HEK293 (cell line): ENCODE measurements at regions not wholly inside any gene's neighbourhood (a gene's known extent, or its start where the extent isn't known, plus 50 kb on each side); places are given as distances from the start of the nearest gene placed in this dataset.

Experiments
- CTCF ChIA-PET: fragments of 350-600 bp; formaldehyde crosslinking; extraction: SDS; loops from one replicate; lab custom pipeline; 2021; ENCODE audit warnings: antibody characterized with exemption; lab: Yijun Ruan, JAX
- POLR2A ChIA-PET: fragments of 300-600 bp; formaldehyde crosslinking; extraction: SDS; loops from one replicate; lab custom pipeline; 2020; ENCODE audit warnings: antibody characterized with exemption, inconsistent platforms; lab: Yijun Ruan, JAX
- H3K27ac ChIP-seq: fragments of 200-500 bp; sonication (Bioruptor generic); 2 replicates; pipeline ENCODE4 v1.5.1; 2014; ENCODE audit warnings: low read depth, low read length, control low read depth, inconsistent platforms; ENCODE audit errors: extremely low read depth
- H3K36me3 ChIP-seq, 2 experiments: fragments of 200-500 bp in 1 of 2; sonication (Bioruptor generic) in 1 of 2; 1 replicate in 1 of 2; 2 replicates in 1 of 2; pipeline ENCODE4 v1.5.1; 2014 to 2017; ENCODE audit warnings: inconsistent platforms in 2 of 2, low read length in 2 of 2; ENCODE audit not compliant: control insufficient read depth in 2 of 2, insufficient read depth in 1 of 2
- H3K4me1 ChIP-seq: fragments of 200-500 bp; sonication (Bioruptor generic); 2 replicates; pipeline ENCODE4 v1.5.1; 2014; ENCODE audit warnings: mild to moderate bottlenecking, low read length, inconsistent platforms; ENCODE audit not compliant: control insufficient read depth, insufficient read depth
- H3K4me3 ChIP-seq: 2 replicates; pipeline ENCODE4 v1.5.1; 2011; ENCODE audit warnings: low read depth, mild to moderate bottlenecking, control low read depth, low read length, moderate library complexity
- H3K9me3 ChIP-seq: fragments of 200-500 bp; sonication (Bioruptor generic); 2 replicates; pipeline ENCODE4 v1.5.1; 2014; ENCODE audit warnings: low read depth, low read length, inconsistent platforms; ENCODE audit not compliant: control insufficient read depth, insufficient read depth
- EGR2 ChIP-seq: fragments of 450-650 bp; formaldehyde crosslinking; IDR thresholded peaks from 2 replicates; pipeline ENCODE4 v1.5.1; 2016; ENCODE audit warnings: low read depth, missing biosample characterization, missing genetic modification characterization
- GFI1B ChIP-seq: fragments of 450-650 bp; formaldehyde crosslinking; IDR thresholded peaks from 2 replicates; pipeline ENCODE4 v1.5.1; 2016; ENCODE audit warnings: missing biosample characterization, missing genetic modification characterization
- GLIS1 ChIP-seq: fragments of 450-650 bp; formaldehyde crosslinking; IDR thresholded peaks from 2 replicates; pipeline ENCODE4 v1.5.1; 2016; ENCODE audit warnings: missing biosample characterization, missing genetic modification characterization
- PRDM1 ChIP-seq: fragments of 450-650 bp; formaldehyde crosslinking; IDR thresholded peaks from 2 replicates; pipeline ENCODE4; 2016; ENCODE audit warnings: missing biosample characterization, missing genetic modification characterization
- SCRT1 ChIP-seq: fragments of 450-650 bp; formaldehyde crosslinking; IDR thresholded peaks from 2 replicates; pipeline ENCODE4 v1.5.1; 2016; ENCODE audit warnings: missing biosample characterization, missing genetic modification characterization, borderline replicate concordance
- ZBTB21 ChIP-seq: fragments of 450-650 bp; formaldehyde crosslinking; IDR thresholded peaks from 2 replicates; pipeline ENCODE4 v1.5.1; 2017; ENCODE audit warnings: missing biosample characterization, missing genetic modification characterization
- ZFP37 ChIP-seq: fragments of 450-650 bp; formaldehyde crosslinking; IDR thresholded peaks from 2 replicates; pipeline ENCODE4 v1.5.1; 2016; ENCODE audit warnings: missing biosample characterization, missing genetic modification characterization
- ZFP69B ChIP-seq: fragments of 450-650 bp; formaldehyde crosslinking; IDR thresholded peaks from 2 replicates; pipeline ENCODE4 v1.5.1; 2016; ENCODE audit warnings: missing biosample characterization, missing genetic modification characterization
- ZNF335 ChIP-seq: fragments of 450-650 bp; formaldehyde crosslinking; conservative IDR thresholded peaks from 2 replicates; pipeline ENCODE4 v1.5.1; 2016; ENCODE audit warnings: missing biosample characterization, missing genetic modification characterization
- ZNF398 ChIP-seq: fragments of 450-650 bp; formaldehyde crosslinking; IDR thresholded peaks from 2 replicates; pipeline ENCODE4 v1.5.1; 2017; ENCODE audit warnings: missing biosample characterization, missing genetic modification characterization
- ZNF600 ChIP-seq: fragments of 450-650 bp; formaldehyde crosslinking; IDR thresholded peaks from 2 replicates; pipeline ENCODE4 v1.5.1; 2016; ENCODE audit warnings: missing biosample characterization, missing genetic modification characterization
- ZNF623 ChIP-seq: fragments of 450-650 bp; formaldehyde crosslinking; IDR thresholded peaks from 2 replicates; pipeline ENCODE4 v1.5.1; 2016; ENCODE audit warnings: missing biosample characterization, missing genetic modification characterization
- ZNF629 ChIP-seq: fragments of 450-650 bp; formaldehyde crosslinking; IDR thresholded peaks from 2 replicates; pipeline ENCODE4 v1.5.1; 2017; ENCODE audit warnings: missing biosample characterization, missing genetic modification characterization
- ZNF639 ChIP-seq: fragments of 450-650 bp; formaldehyde crosslinking; IDR thresholded peaks from 2 replicates; pipeline ENCODE4 v1.5.1; 2016; ENCODE audit warnings: missing biosample characterization, missing genetic modification characterization
- ZNF785 ChIP-seq: fragments of 450-650 bp; formaldehyde crosslinking; IDR thresholded peaks from 2 replicates; pipeline ENCODE4 v1.5.1; 2016; ENCODE audit warnings: missing biosample characterization, missing genetic modification characterization
- TF ChIP-seq, protein P1 (sequence below): fragments of 450-650 bp; formaldehyde crosslinking; IDR thresholded peaks from 2 replicates; pipeline ENCODE4 v1.5.1; 2016; ENCODE audit warnings: missing biosample characterization, missing genetic modification characterization
- TF ChIP-seq, protein P2 (sequence below): fragments of 450-650 bp; formaldehyde crosslinking; IDR thresholded peaks from 2 replicates; pipeline ENCODE4 v1.5.1; 2016; ENCODE audit warnings: missing biosample characterization, missing genetic modification characterization
- TF ChIP-seq, protein P3 (sequence below): fragments of 450-650 bp; formaldehyde crosslinking; IDR thresholded peaks from 2 replicates; pipeline ENCODE4 v1.5.1; 2017; ENCODE audit warnings: missing biosample characterization, missing genetic modification characterization
- TF ChIP-seq, protein P4 (sequence below): fragments of 450-650 bp; formaldehyde crosslinking; IDR thresholded peaks from 2 replicates; pipeline ENCODE4 v1.5.1; 2016; ENCODE audit warnings: missing biosample characterization, missing genetic modification characterization
- TF ChIP-seq, protein P5 (sequence below): fragments of 450-650 bp; formaldehyde crosslinking; IDR thresholded peaks from 2 replicates; pipeline ENCODE4 v1.5.1; 2016; ENCODE audit warnings: missing biosample characterization, missing genetic modification characterization
- TF ChIP-seq, protein P6 (sequence below): fragments of 450-650 bp; formaldehyde crosslinking; IDR thresholded peaks from 2 replicates; pipeline ENCODE4 v1.5.1; 2016; ENCODE audit warnings: missing biosample characterization, missing genetic modification characterization

DNA sequence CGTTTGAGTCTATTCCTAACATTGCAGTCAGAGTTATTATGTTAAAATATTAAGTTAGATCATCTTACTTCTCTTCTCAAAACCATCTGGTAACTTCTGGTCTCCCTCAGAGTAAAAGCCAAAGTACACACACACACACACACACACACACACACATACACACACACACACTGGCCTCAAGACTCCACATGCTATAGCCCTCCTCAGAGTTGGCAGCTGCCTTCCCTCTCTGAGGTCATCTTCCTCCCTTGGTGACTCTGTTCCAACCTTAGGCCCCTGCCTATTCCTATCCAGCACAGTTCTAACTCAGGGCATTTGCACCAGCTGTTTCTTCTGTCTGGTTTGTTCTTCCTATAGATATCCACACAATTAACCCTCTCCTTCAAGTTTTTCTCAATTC, 272.0 kb upstream of the SESN3 start:
- Histone ChIP-seq H3K4me3 (no peak overlapping the region), H3K36me3 (no peaks in the 10 kb centered on the region), H3K4me1 (peaks cover 6% of the 10 kb centered on the region), H3K27ac (no peak overlapping the region), H3K9me3 (no peaks in the 10 kb centered on the region)
- ChIA-PET POLR2A (no interaction called here), CTCF (interaction anchor here (2.2 kb wide), 1 partner anchor 15 kb away, joined by 7 read pairs; no protein-coding TSS in a partner anchor)
- TF ChIP-seq, protein P1, sequence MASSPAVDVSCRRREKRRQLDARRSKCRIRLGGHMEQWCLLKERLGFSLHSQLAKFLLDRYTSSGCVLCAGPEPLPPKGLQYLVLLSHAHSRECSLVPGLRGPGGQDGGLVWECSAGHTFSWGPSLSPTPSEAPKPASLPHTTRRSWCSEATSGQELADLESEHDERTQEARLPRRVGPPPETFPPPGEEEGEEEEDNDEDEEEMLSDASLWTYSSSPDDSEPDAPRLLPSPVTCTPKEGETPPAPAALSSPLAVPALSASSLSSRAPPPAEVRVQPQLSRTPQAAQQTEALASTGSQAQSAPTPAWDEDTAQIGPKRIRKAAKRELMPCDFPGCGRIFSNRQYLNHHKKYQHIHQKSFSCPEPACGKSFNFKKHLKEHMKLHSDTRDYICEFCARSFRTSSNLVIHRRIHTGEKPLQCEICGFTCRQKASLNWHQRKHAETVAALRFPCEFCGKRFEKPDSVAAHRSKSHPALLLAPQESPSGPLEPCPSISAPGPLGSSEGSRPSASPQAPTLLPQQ (tag by site-specific recombination): peak; percentile 65; the same call in 1 of the 2 replicates
- TF ChIP-seq PRDM1 (tag by site-specific recombination): no peak
- 0 out of 2 replicates have a peak, but pooled peaks have one; percentile 21 for TF ChIP-seq ZNF639 (tag by site-specific recombination)
- TF ChIP-seq, protein P2, sequence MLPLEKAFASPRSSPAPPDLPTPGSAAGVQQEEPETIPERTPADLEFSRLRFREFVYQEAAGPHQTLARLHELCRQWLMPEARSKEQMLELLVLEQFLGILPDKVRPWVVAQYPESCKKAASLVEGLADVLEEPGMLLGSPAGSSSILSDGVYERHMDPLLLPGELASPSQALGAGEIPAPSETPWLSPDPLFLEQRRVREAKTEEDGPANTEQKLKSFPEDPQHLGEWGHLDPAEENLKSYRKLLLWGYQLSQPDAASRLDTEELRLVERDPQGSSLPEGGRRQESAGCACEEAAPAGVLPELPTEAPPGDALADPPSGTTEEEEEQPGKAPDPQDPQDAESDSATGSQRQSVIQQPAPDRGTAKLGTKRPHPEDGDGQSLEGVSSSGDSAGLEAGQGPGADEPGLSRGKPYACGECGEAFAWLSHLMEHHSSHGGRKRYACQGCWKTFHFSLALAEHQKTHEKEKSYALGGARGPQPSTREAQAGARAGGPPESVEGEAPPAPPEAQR (tag by site-specific recombination): 0 out of 2 replicates have a peak, but pooled peaks have one; percentile 20
- 0 out of 2 replicates have a peak, but pooled peaks have one; percentile 31 for TF ChIP-seq ZNF600 (tag by site-specific recombination)
- peak; percentile 80 for TF ChIP-seq ZNF623 (tag by site-specific recombination)
- TF ChIP-seq ZNF335 (tag by site-specific recombination): peak; percentile 46
- no peak for TF ChIP-seq SCRT1 (tag by site-specific recombination)
- peak; percentile 96 for TF ChIP-seq GLIS1
- TF ChIP-seq GFI1B (tag by site-specific recombination): no peak
- TF ChIP-seq, protein P3, sequence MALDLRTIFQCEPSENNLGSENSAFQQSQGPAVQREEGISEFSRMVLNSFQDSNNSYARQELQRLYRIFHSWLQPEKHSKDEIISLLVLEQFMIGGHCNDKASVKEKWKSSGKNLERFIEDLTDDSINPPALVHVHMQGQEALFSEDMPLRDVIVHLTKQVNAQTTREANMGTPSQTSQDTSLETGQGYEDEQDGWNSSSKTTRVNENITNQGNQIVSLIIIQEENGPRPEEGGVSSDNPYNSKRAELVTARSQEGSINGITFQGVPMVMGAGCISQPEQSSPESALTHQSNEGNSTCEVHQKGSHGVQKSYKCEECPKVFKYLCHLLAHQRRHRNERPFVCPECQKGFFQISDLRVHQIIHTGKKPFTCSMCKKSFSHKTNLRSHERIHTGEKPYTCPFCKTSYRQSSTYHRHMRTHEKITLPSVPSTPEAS (tag by site-specific recombination): peak; percentile 87
- TF ChIP-seq ZNF785 (tag by site-specific recombination): 0 out of 2 replicates have a peak, but pooled peaks have one; percentile 66
- TF ChIP-seq ZFP37 (tag by site-specific recombination): peak; percentile 31; the same call in 1 of the 2 replicates
- no peak for TF ChIP-seq EGR2 (tag by site-specific recombination)
- TF ChIP-seq ZBTB21 (tag by site-specific recombination): 0 out of 2 replicates have a peak, but pooled peaks have one; percentile 26
- TF ChIP-seq ZNF629 (tag by site-specific recombination): 0 out of 2 replicates have a peak, but pooled peaks have one; percentile 34
- TF ChIP-seq, protein P4, sequence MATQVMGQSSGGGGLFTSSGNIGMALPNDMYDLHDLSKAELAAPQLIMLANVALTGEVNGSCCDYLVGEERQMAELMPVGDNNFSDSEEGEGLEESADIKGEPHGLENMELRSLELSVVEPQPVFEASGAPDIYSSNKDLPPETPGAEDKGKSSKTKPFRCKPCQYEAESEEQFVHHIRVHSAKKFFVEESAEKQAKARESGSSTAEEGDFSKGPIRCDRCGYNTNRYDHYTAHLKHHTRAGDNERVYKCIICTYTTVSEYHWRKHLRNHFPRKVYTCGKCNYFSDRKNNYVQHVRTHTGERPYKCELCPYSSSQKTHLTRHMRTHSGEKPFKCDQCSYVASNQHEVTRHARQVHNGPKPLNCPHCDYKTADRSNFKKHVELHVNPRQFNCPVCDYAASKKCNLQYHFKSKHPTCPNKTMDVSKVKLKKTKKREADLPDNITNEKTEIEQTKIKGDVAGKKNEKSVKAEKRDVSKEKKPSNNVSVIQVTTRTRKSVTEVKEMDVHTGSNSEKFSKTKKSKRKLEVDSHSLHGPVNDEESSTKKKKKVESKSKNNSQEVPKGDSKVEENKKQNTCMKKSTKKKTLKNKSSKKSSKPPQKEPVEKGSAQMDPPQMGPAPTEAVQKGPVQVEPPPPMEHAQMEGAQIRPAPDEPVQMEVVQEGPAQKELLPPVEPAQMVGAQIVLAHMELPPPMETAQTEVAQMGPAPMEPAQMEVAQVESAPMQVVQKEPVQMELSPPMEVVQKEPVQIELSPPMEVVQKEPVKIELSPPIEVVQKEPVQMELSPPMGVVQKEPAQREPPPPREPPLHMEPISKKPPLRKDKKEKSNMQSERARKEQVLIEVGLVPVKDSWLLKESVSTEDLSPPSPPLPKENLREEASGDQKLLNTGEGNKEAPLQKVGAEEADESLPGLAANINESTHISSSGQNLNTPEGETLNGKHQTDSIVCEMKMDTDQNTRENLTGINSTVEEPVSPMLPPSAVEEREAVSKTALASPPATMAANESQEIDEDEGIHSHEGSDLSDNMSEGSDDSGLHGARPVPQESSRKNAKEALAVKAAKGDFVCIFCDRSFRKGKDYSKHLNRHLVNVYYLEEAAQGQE (tag by site-specific recombination): no peak
- TF ChIP-seq, protein P5, sequence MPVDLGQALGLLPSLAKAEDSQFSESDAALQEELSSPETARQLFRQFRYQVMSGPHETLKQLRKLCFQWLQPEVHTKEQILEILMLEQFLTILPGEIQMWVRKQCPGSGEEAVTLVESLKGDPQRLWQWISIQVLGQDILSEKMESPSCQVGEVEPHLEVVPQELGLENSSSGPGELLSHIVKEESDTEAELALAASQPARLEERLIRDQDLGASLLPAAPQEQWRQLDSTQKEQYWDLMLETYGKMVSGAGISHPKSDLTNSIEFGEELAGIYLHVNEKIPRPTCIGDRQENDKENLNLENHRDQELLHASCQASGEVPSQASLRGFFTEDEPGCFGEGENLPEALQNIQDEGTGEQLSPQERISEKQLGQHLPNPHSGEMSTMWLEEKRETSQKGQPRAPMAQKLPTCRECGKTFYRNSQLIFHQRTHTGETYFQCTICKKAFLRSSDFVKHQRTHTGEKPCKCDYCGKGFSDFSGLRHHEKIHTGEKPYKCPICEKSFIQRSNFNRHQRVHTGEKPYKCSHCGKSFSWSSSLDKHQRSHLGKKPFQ (tag by site-specific recombination): no peak
- TF ChIP-seq, protein P6, sequence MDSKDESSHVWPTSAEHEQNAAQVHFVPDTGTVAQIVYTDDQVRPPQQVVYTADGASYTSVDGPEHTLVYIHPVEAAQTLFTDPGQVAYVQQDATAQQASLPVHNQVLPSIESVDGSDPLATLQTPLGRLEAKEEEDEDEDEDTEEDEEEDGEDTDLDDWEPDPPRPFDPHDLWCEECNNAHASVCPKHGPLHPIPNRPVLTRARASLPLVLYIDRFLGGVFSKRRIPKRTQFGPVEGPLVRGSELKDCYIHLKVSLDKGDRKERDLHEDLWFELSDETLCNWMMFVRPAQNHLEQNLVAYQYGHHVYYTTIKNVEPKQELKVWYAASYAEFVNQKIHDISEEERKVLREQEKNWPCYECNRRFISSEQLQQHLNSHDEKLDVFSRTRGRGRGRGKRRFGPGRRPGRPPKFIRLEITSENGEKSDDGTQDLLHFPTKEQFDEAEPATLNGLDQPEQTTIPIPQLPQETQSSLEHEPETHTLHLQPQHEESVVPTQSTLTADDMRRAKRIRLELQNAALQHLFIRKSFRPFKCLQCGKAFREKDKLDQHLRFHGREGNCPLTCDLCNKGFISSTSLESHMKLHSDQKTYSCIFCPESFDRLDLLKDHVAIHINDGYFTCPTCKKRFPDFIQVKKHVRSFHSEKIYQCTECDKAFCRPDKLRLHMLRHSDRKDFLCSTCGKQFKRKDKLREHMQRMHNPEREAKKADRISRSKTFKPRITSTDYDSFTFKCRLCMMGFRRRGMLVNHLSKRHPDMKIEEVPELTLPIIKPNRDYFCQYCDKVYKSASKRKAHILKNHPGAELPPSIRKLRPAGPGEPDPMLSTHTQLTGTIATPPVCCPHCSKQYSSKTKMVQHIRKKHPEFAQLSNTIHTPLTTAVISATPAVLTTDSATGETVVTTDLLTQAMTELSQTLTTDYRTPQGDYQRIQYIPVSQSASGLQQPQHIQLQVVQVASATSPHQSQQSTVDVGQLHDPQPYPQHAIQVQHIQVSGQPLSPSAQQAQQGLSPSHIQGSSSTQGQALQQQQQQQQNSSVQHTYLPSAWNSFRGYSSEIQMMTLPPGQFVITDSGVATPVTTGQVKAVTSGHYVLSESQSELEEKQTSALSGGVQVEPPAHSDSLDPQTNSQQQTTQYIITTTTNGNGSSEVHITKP (tag by site-specific recombination): peak; percentile 40; the same call in 1 of the 2 replicates
- peak; percentile 80 for TF ChIP-seq ZNF398 (tag by site-specific recombination)
- 0 out of 2 replicates have a peak, but pooled peaks have one; percentile 48 for TF ChIP-seq ZFP69B
